ENCODE measurements at regions not wholly inside any gene's neighbourhood (a gene's known extent, or its start where the extent isn't known, plus 50 kb on each side); places are given as distances from the start of the nearest gene placed in this dataset.

DNA sequence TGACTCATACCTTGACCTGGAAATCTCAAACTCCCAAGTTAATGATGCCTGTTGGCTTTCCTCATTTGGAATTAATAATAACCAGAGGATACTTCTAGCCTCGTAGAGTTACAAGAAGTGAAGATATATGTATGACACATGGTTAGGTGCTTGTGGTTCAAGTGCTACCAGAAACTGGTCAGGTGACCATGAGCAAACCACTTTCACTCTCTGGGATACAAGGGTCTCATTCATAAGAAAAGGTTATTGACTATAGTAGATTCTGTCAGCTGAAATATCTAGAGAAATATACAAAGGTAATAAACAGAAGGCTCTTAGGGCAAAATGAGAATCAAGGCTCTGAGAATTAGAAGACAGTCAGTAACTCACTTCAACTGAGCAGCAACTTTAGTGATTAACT lies 233.3 kb downstream of the KCNA4 start:
- WGBS (ENCODE audit: insufficient coverage), result 83% methylated on average over 1 of the region's 1 CpG
- Histone ChIP-seq H3K27me3 (replicated peaks in 2 of 5; ENCODE audit: control insufficient read depth in 4 of 5, insufficient read depth in 5 of 5, low read length in 4 of 5) (no peaks in the 10 kb centered on the region), H3K4me1 (ENCODE audit: control extremely low read depth in 1 of 4, control insufficient read depth in 4 of 4, insufficient read depth in 4 of 4, low read length in 3 of 4) (peaks cover 0 to 4% (median 0%) of the 10 kb centered on the region in 4 experiments), H3K4me3 (ENCODE audit: control insufficient read depth in 1 of 7, extremely low read depth in 1 of 7, insufficient read depth in 4 of 7, low read depth in 2 of 7, low read length in 6 of 7) (no peak overlapping the region), H3K9me3 (ENCODE audit: control extremely low read depth in 1 of 5, control insufficient read depth in 4 of 5, insufficient read depth in 2 of 5, low read depth in 1 of 5, low read length in 4 of 5) (no peaks in the 10 kb centered on the region), H3K27ac (ENCODE audit: insufficient read depth in 1 of 2, low read depth in 1 of 2, low read length in 2 of 2, poor library complexity in 1 of 2, severe bottlenecking in 2 of 2) (no peak overlapping the region), H3K36me3 (ENCODE audit: control insufficient read depth in 4 of 4, insufficient read depth in 4 of 4, low read length in 3 of 4) (no peaks in the 10 kb centered on the region)
- POLR2A ChIA-PET, result no interaction called here
- CTCF ChIA-PET, result no interaction called here
- DNase-seq, result no peak

DNA sequence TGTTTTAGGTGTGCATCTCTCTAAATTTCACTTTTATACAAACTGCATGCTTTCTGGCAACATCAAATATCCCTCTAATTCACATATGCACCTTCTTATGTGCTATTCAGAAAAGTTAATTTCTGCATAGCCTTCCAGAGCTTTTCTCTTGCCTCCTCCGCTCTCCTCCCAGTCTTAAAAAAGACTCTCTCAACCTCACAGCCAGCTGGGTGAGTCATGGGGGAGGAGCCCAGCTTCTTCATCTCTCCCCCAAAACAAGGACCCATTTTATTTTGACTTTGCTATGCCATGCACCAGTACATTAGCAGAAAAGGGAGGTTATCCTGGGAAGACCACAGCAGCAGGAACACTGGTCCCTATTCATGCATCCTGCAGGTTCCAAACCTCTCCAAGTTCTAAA lies 234.4 kb downstream of the KCNA4 start:
- H3K9me3 ChIP-seq (ENCODE audit: control extremely low read depth in 1 of 5, control insufficient read depth in 4 of 5, insufficient read depth in 2 of 5, low read depth in 1 of 5, low read length in 4 of 5), result no peaks in the 10 kb centered on the region
- WGBS (ENCODE audit: insufficient coverage), result no CpG with 5 or more reads among the region's 1 CpG
- H3K36me3 ChIP-seq (ENCODE audit: control insufficient read depth in 4 of 4, insufficient read depth in 4 of 4, low read length in 3 of 4), result no peaks in the 10 kb centered on the region
- H3K4me1 ChIP-seq (ENCODE audit: control extremely low read depth in 1 of 4, control insufficient read depth in 4 of 4, insufficient read depth in 4 of 4, low read length in 3 of 4), result peaks cover 0 to 4% (median 0%) of the 10 kb centered on the region in 4 experiments
- POLR2A ChIA-PET, result no interaction called here
- no peak overlapping the region for H3K4me3 ChIP-seq (ENCODE audit: control insufficient read depth in 1 of 7, extremely low read depth in 1 of 7, insufficient read depth in 4 of 7, low read depth in 2 of 7, low read length in 6 of 7)
- H3K27me3 ChIP-seq (replicated peaks in 2 of 5; ENCODE audit: control insufficient read depth in 4 of 5, insufficient read depth in 5 of 5, low read length in 4 of 5), result no peaks in the 10 kb centered on the region
- DNase-seq, result no peak
- CTCF ChIA-PET, result no interaction called here
- H3K27ac ChIP-seq (ENCODE audit: insufficient read depth in 1 of 2, low read depth in 1 of 2, low read length in 2 of 2, poor library complexity in 1 of 2, severe bottlenecking in 2 of 2), result no peak overlapping the region

DNA sequence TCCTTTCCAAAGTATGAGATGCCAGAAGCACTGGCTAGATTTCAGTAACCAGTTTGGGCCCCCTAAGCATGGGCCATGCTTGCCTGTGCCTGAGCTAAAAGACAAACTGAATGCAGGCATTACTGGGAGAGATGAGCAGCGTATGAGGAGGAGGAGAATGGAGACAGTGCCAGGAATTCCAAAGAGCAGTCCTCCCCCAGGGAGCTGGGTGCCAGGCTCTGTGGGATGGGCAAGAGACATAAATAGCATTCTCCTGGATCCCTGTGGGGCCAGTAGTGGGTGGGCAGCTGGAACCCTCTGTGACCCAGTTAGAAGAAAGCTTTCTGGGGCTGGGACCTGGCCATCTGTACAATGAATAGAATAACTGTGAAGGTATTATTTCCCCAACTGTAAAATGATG lies 235.6 kb downstream of the KCNA4 start:
- H3K9me3 ChIP-seq (ENCODE audit: control extremely low read depth in 1 of 5, control insufficient read depth in 4 of 5, insufficient read depth in 2 of 5, low read depth in 1 of 5, low read length in 4 of 5), result no peaks in the 10 kb centered on the region
- H3K36me3 ChIP-seq (ENCODE audit: control insufficient read depth in 4 of 4, insufficient read depth in 4 of 4, low read length in 3 of 4), result no peaks in the 10 kb centered on the region
- WGBS (ENCODE audit: insufficient coverage), result 100% methylated on average over 1 of the region's 1 CpG
- CTCF ChIA-PET, result no interaction called here
- no peak overlapping the region for H3K4me3 ChIP-seq (ENCODE audit: control insufficient read depth in 1 of 7, extremely low read depth in 1 of 7, insufficient read depth in 4 of 7, low read depth in 2 of 7, low read length in 6 of 7)
- H3K27me3 ChIP-seq (replicated peaks in 2 of 5; ENCODE audit: control insufficient read depth in 4 of 5, insufficient read depth in 5 of 5, low read length in 4 of 5), result no peaks in the 10 kb centered on the region
- POLR2A ChIA-PET, result no interaction called here
- H3K27ac ChIP-seq (ENCODE audit: insufficient read depth in 1 of 2, low read depth in 1 of 2, low read length in 2 of 2, poor library complexity in 1 of 2, severe bottlenecking in 2 of 2), result no peak overlapping the region
- DNase-seq, result no peak
- peaks cover 0 to 4% (median 0%) of the 10 kb centered on the region in 4 experiments for H3K4me1 ChIP-seq (ENCODE audit: control extremely low read depth in 1 of 4, control insufficient read depth in 4 of 4, insufficient read depth in 4 of 4, low read length in 3 of 4)

DNA sequence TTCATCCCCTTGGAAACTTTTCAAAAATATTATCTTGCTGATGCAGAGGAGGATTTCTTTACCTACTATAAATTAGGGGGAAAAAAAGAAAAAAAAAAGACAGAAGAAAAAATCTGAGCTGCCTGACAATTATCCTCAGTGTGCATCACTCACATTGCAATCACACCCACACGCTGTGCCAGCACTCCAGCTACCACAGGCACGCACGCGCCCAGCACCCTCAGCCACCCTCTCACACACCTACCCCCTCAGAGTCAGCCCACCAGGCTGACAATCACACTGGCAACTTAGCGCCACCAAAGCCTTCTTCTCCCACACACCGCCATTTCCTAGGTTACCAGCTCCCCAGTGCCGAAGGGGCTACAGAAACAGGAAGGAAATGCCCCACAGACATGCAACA lies 236.1 kb downstream of the KCNA4 start:
- no peaks in the 10 kb centered on the region for H3K9me3 ChIP-seq (ENCODE audit: control extremely low read depth in 1 of 5, control insufficient read depth in 4 of 5, insufficient read depth in 2 of 5, low read depth in 1 of 5, low read length in 4 of 5)
- CTCF ChIA-PET, result no interaction called here
- no peak for DNase-seq
- WGBS (ENCODE audit: insufficient coverage), result 57% methylated on average over 7 of the region's 7 CpGs
- H3K27ac ChIP-seq (ENCODE audit: insufficient read depth in 1 of 2, low read depth in 1 of 2, low read length in 2 of 2, poor library complexity in 1 of 2, severe bottlenecking in 2 of 2), result no peak overlapping the region
- no peaks in the 10 kb centered on the region for H3K36me3 ChIP-seq (ENCODE audit: control insufficient read depth in 4 of 4, insufficient read depth in 4 of 4, low read length in 3 of 4)
- H3K4me3 ChIP-seq (ENCODE audit: control insufficient read depth in 1 of 7, extremely low read depth in 1 of 7, insufficient read depth in 4 of 7, low read depth in 2 of 7, low read length in 6 of 7), result no peak overlapping the region
- no peaks in the 10 kb centered on the region for H3K27me3 ChIP-seq (replicated peaks in 2 of 5; ENCODE audit: control insufficient read depth in 4 of 5, insufficient read depth in 5 of 5, low read length in 4 of 5)
- peaks cover 0 to 4% (median 0%) of the 10 kb centered on the region in 4 experiments for H3K4me1 ChIP-seq (ENCODE audit: control extremely low read depth in 1 of 4, control insufficient read depth in 4 of 4, insufficient read depth in 4 of 4, low read length in 3 of 4)
- POLR2A ChIA-PET, result no interaction called here

DNA sequence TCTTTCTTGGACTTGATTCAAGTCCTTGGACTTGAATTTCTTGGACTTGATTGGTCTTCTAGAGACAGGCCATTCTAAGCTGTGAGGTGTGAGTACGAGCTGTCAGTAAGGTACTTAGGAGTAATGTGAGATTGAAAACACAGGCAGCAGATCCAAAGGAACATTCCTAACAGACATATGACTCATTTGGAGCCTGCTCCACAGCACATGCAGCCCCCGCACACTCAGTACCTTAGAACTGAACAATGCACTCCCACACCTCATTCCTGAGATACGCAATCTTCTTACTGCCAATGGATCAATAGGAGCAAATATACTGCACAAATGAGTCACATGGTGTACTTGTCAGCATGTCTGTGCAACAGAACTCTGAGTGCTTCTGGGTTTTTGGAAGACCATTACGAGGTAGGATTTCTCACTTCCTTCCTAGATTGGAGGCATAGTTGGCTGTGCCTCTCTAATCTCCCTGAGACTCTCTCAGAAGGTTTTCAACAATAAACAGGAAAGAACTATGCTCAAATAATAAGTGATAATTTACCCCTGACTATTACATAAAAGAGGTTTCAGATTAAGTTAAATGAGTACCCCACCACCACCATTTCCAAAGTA lies 243.1 kb downstream of the KCNA4 start:
- no peaks in the 10 kb centered on the region for H3K36me3 ChIP-seq (ENCODE audit: control insufficient read depth in 4 of 4, insufficient read depth in 4 of 4, low read length in 3 of 4)
- POLR2A ChIA-PET, result no interaction called here
- H3K9me3 ChIP-seq (ENCODE audit: control extremely low read depth in 1 of 5, control insufficient read depth in 4 of 5, insufficient read depth in 2 of 5, low read depth in 1 of 5, low read length in 4 of 5), result no peaks in the 10 kb centered on the region
- 74% methylated on average over 3 of the region's 4 CpGs for WGBS (ENCODE audit: insufficient coverage)
- H3K4me1 ChIP-seq (ENCODE audit: control extremely low read depth in 1 of 4, control insufficient read depth in 4 of 4, insufficient read depth in 4 of 4, low read length in 3 of 4), result no peaks in the 10 kb centered on the region
- no peak for DNase-seq
- no peak overlapping the region for H3K4me3 ChIP-seq (ENCODE audit: control insufficient read depth in 1 of 7, extremely low read depth in 1 of 7, insufficient read depth in 4 of 7, low read depth in 2 of 7, low read length in 6 of 7)
- CTCF ChIA-PET, result no interaction called here
- H3K27me3 ChIP-seq (replicated peaks in 2 of 5; ENCODE audit: control insufficient read depth in 4 of 5, insufficient read depth in 5 of 5, low read length in 4 of 5), result no peaks in the 10 kb centered on the region
- no peak overlapping the region for H3K27ac ChIP-seq (ENCODE audit: insufficient read depth in 1 of 2, low read depth in 1 of 2, low read length in 2 of 2, poor library complexity in 1 of 2, severe bottlenecking in 2 of 2)

DNA sequence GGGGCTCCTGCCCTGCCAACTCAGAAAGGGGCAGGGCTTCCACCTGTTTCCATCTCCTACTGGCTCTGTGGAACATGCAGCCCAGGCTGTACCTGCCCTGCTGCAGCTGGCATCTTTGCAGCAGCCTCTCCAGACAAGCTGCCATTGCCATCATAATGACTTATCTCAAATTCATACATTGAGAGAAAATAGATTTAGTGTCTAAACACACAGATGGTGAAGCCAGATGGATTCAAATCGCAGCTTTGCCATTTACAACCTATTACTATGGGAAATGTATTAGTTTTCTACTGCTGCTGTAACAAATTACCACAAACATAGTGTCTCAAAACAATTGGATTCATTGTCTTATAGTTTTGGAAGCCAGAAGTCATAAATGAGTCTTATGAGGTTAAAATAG lies 260.0 kb downstream of the KCNA4 start:
- H3K27me3 ChIP-seq (replicated peaks in 2 of 5; ENCODE audit: control insufficient read depth in 4 of 5, insufficient read depth in 5 of 5, low read length in 4 of 5), result no peaks in the 10 kb centered on the region
- peaks cover 0 to 4% (median 0%) of the 10 kb centered on the region in 5 experiments for H3K9me3 ChIP-seq (ENCODE audit: control extremely low read depth in 1 of 5, control insufficient read depth in 4 of 5, insufficient read depth in 2 of 5, low read depth in 1 of 5, low read length in 4 of 5)
- H3K4me1 ChIP-seq (ENCODE audit: control extremely low read depth in 1 of 4, control insufficient read depth in 4 of 4, insufficient read depth in 4 of 4, low read length in 3 of 4), result no peaks in the 10 kb centered on the region
- no peak overlapping the region for H3K27ac ChIP-seq (ENCODE audit: insufficient read depth in 1 of 2, low read depth in 1 of 2, low read length in 2 of 2, poor library complexity in 1 of 2, severe bottlenecking in 2 of 2)
- H3K4me3 ChIP-seq (ENCODE audit: control insufficient read depth in 1 of 7, extremely low read depth in 1 of 7, insufficient read depth in 4 of 7, low read depth in 2 of 7, low read length in 6 of 7), result no peak overlapping the region
- ChIA-PET POLR2A (no interaction called here), CTCF (no interaction called here)
- WGBS (ENCODE audit: insufficient coverage), result no CpG with 5 or more reads among the region's 1 CpG
- DNase-seq, result no peak
- H3K36me3 ChIP-seq (ENCODE audit: control insufficient read depth in 4 of 4, insufficient read depth in 4 of 4, low read length in 3 of 4), result no peaks in the 10 kb centered on the region

DNA sequence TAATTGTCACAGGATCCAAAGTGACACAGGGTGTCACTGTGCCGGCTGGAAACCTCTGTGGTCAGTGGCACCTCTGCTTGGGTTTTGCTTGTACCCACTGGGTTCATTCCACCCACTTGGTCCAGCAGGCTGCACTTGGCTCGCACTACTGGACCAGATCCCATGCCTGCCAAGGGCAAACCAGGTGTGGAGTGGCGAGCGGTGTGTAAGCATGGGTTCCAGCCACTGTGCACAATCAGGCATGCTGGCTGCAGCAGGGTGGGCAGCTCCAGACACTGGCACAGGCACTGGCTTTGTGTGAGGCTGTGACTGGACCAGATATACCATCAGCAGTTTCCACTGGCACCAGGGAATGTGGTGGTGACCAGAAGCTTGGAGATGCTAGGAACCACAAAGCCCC lies 261.4 kb downstream of the KCNA4 start:
- H3K9me3 ChIP-seq (ENCODE audit: control extremely low read depth in 1 of 5, control insufficient read depth in 4 of 5, insufficient read depth in 2 of 5, low read depth in 1 of 5, low read length in 4 of 5), result peaks cover 0 to 4% (median 0%) of the 10 kb centered on the region in 5 experiments
- H3K27me3 ChIP-seq (replicated peaks in 2 of 5; ENCODE audit: control insufficient read depth in 4 of 5, insufficient read depth in 5 of 5, low read length in 4 of 5), result no peaks in the 10 kb centered on the region
- no peak for DNase-seq
- WGBS (ENCODE audit: insufficient coverage), result 92% methylated on average over 2 of the region's 4 CpGs
- H3K27ac ChIP-seq (ENCODE audit: insufficient read depth in 1 of 2, low read depth in 1 of 2, low read length in 2 of 2, poor library complexity in 1 of 2, severe bottlenecking in 2 of 2), result no peak overlapping the region
- no peaks in the 10 kb centered on the region for H3K36me3 ChIP-seq (ENCODE audit: control insufficient read depth in 4 of 4, insufficient read depth in 4 of 4, low read length in 3 of 4)
- H3K4me3 ChIP-seq (ENCODE audit: control insufficient read depth in 1 of 7, extremely low read depth in 1 of 7, insufficient read depth in 4 of 7, low read depth in 2 of 7, low read length in 6 of 7), result no peak overlapping the region
- ChIA-PET CTCF (no interaction called here), POLR2A (no interaction called here)
- no peaks in the 10 kb centered on the region for H3K4me1 ChIP-seq (ENCODE audit: control extremely low read depth in 1 of 4, control insufficient read depth in 4 of 4, insufficient read depth in 4 of 4, low read length in 3 of 4)
